Transverse colon (tissue), 4 donors: ENCODE measurements at regions not wholly inside any gene's neighbourhood (a gene's known extent, or its start where the extent isn't known, plus 50 kb on each side); places are given as distances from the start of the nearest gene placed in this dataset.

Source experiments
- DNase-seq: peaks from one replicate; pipeline ENCODE4 v3.0.0-alpha.2; 2019
- H3K27ac ChIP-seq, 4 donors: fragments of 200-600 bp; sonication (generic); 2 replicates each; pipeline ENCODE4 v1.5.1; 2016 to 2018; ENCODE audit warnings: inconsistent platforms in 4 of 4
- H3K27me3 ChIP-seq: fragments of 200-600 bp; sonication (generic); 2 replicates; pipeline ENCODE4 v1.5.1; 2017; ENCODE audit warnings: inconsistent platforms
- H3K36me3 ChIP-seq, 4 donors: fragments of 200-600 bp; sonication (generic); 2 replicates each; pipeline ENCODE4 v1.5.1; 2017 to 2019; ENCODE audit warnings: inconsistent platforms in 4 of 4
- H3K4me1 ChIP-seq, 4 donors: fragments of 200-600 bp; sonication (generic); 2 replicates each; pipeline ENCODE4 v1.5.1; 2017 to 2020; ENCODE audit warnings: inconsistent platforms in 4 of 4
- H3K4me3 ChIP-seq, 4 donors: fragments of 200-600 bp; sonication (generic); 1 replicate in 1 of 4; 2 replicates in 3 of 4; pipeline versions ENCODE4 v1.5.1 to v1.6.1; 2017 to 2019; ENCODE audit warnings: inconsistent platforms in 4 of 4
- H3K9me3 ChIP-seq, 2 donors: fragments of 200-600 bp; sonication (generic); 2 replicates each; pipeline ENCODE4 v1.5.1; 2017 to 2019; ENCODE audit warnings: inconsistent platforms in 2 of 2
- CTCF ChIP-seq, 5 experiments: fragments of 200-600 bp in 3 of 5; fragments of 450-650 bp in 2 of 5; sonication (generic) in 3 of 5; IDR thresholded peaks; 1 replicate in 2 of 5; 2 replicates in 3 of 5; pipeline ENCODE4 v1.5.1; 2016 to 2017; ENCODE audit warnings: antibody characterized with exemption in 5 of 5, inconsistent platforms in 3 of 5, mild to moderate bottlenecking in 2 of 5, moderate library complexity in 1 of 5
- EP300 ChIP-seq: sonication (generic); formaldehyde crosslinking; IDR thresholded peaks from one replicate; pipeline ENCODE4 v1.6.1; 2017; ENCODE audit warnings: antibody characterized with exemption, low read depth
- POLR2A ChIP-seq: fragments of 450-650 bp; IDR thresholded peaks from one replicate; pipeline ENCODE4 v1.6.1; 2016; ENCODE audit warnings: antibody characterized with exemption, mild to moderate bottlenecking, moderate library complexity
- POLR2AphosphoS5 ChIP-seq, 3 donors: sonication (generic); formaldehyde crosslinking; IDR thresholded peaks; one replicate each; pipeline ENCODE4 v1.6.1; 2016; ENCODE audit warnings: antibody characterized with exemption in 3 of 3
- WGBS, 2 donors: methylation state at CpG; one replicate each; pipeline ENCODE4 v1.1.5; 2018; ENCODE audit warnings: low coverage in 1 of 2; 5-methylcytosine and 5-hydroxymethylcytosine counted together
- in situ Hi-C, 4 donors: fragments of 200-750 bp; cut with MboI; loops; one replicate each; pipeline versions ENCODE4 v1.15.0 to v1.15.1; 2017; ENCODE audit warnings: low sequenced_read_pairs in 3 of 4, low pct_ligation_motif_present in 1 of 4, low pct_unique_long_range_greater_than_20kb in 1 of 4
- intact Hi-C: fragments of 100-400 bp; cut with DNase I; formaldehyde crosslinking; loops from one replicate; pipeline ENCODE4 v1.15.1; 2023; ENCODE audit warnings: low total_unique reads

- no peak for TF ChIP-seq POLR2AphosphoS5 (IDR thresholded peaks at IDR 0.05)
- TF ChIP-seq CTCF (IDR thresholded peaks at IDR 0.05): no peak
- TF ChIP-seq POLR2A: no peak
- no peak for TF ChIP-seq EP300
- in situ Hi-C loops (no loop called here), intact Hi-C loops (no loop called here)
- H3K36me3 ChIP-seq: no peaks in the 10 kb centered on the region
- no peak overlapping the region for H3K4me3 ChIP-seq
- 45 to 47% methylated on average over 2 of the region's 2 CpGs for WGBS, 2 donors
- no peaks in the 10 kb centered on the region for H3K27me3 ChIP-seq
- no peaks in the 10 kb centered on the region for H3K9me3 ChIP-seq
- H3K27ac ChIP-seq: no peak overlapping the region
- DNase-seq: no peak
- H3K4me1 ChIP-seq: no peaks in the 10 kb centered on the region
These were observed 996.2 kb downstream of the AMY1C start for GRCh38 chr1:104745875-104746274.

- TF ChIP-seq POLR2A (no peak), EP300 (no peak), POLR2AphosphoS5 (IDR thresholded peaks at IDR 0.05) (no peak), CTCF (IDR thresholded peaks at IDR 0.05) (no peak)
- intact Hi-C loops: no loop called here
- no peak overlapping the region for H3K4me3 ChIP-seq
- H3K36me3 ChIP-seq: no peaks in the 10 kb centered on the region
- H3K27me3 ChIP-seq: no peaks in the 10 kb centered on the region
- H3K9me3 ChIP-seq: no peaks in the 10 kb centered on the region
- no peaks in the 10 kb centered on the region for H3K4me1 ChIP-seq
- DNase-seq: no peak
- in situ Hi-C loops: no loop called here
- 26 to 30% methylated on average over 2 of the region's 2 CpGs for WGBS, 2 donors
- H3K27ac ChIP-seq: no peak overlapping the region
These were observed 997.3 kb downstream of the AMY1C start for GRCh38 chr1:104746994-104747393.

GRCh38 chr1:104760017-104760416 is 1010.3 kb downstream of the AMY1C start:
- Histone ChIP-seq H3K27me3 (no peaks in the 10 kb centered on the region), H3K9me3 (no peaks in the 10 kb centered on the region), H3K4me1 (no peaks in the 10 kb centered on the region), H3K36me3 (no peaks in the 10 kb centered on the region), H3K4me3 (no peak overlapping the region), H3K27ac (no peak overlapping the region)
- in situ Hi-C loops: no loop called here
- DNase-seq: no peak
- intact Hi-C loops: no loop called here
- no peak for TF ChIP-seq CTCF (IDR thresholded peaks at IDR 0.05)
- TF ChIP-seq EP300: no peak
- no peak for TF ChIP-seq POLR2AphosphoS5 (IDR thresholded peaks at IDR 0.05)

- H3K27me3 ChIP-seq: no peaks in the 10 kb centered on the region
- intact Hi-C loops: no loop called here
- no peaks in the 10 kb centered on the region for H3K36me3 ChIP-seq
- no peak overlapping the region for H3K4me3 ChIP-seq
- 64 to 72% methylated on average over 6 to 7 of the region's 7 CpGs for WGBS, 2 donors
- in situ Hi-C loops: no loop called here
- no peaks in the 10 kb centered on the region for H3K9me3 ChIP-seq
- no peak for TF ChIP-seq CTCF (IDR thresholded peaks at IDR 0.05)
- TF ChIP-seq EP300: no peak
- no peak for TF ChIP-seq POLR2AphosphoS5 (IDR thresholded peaks at IDR 0.05)
- no peak for TF ChIP-seq POLR2A
- DNase-seq: no peak
- H3K4me1 ChIP-seq: no peaks in the 10 kb centered on the region
- H3K27ac ChIP-seq: no peak overlapping the region
These were observed 1012.4 kb downstream of the AMY1C start for GRCh38 chr1:104761961-104762570.
